ENCODE measurements at regions not wholly inside any gene's neighbourhood (a gene's known extent, or its start where the extent isn't known, plus 50 kb on each side); places are given as distances from the start of the nearest gene placed in this dataset.

GRCh38 chr18:42187611-42188380, 232.8 kb downstream of the PIK3C3 start:
- no peak for DNase-seq

- no peak for DNase-seq
These were observed 235.6 kb downstream of the PIK3C3 start for GRCh38 chr18:42190643-42191042.

GRCh38 chr18:42192251-42193248, 237.5 kb downstream of the PIK3C3 start:
- DNase-seq, result no peak

GRCh38 chr18:42196651-42197050, 241.6 kb downstream of the PIK3C3 start:
- DNase-seq, result no peak

GRCh38 chr18:42201137-42201536, 246.1 kb downstream of the PIK3C3 start:
- DNase-seq, result no peak

- no peak for DNase-seq
These were observed 256.2 kb downstream of the PIK3C3 start for GRCh38 chr18:42211201-42211600.

- DNase-seq, result no peak
These were observed 267.5 kb downstream of the PIK3C3 start for GRCh38 chr18:42222557-42222956.

GRCh38 chr18:42228581-42228980, 273.5 kb downstream of the PIK3C3 start:
- DNase-seq, result no peak

GRCh38 chr18:42229211-42230210, 274.5 kb downstream of the PIK3C3 start:
- no peak for DNase-seq

GRCh38 chr18:42230636-42231035, 275.6 kb downstream of the PIK3C3 start:
- no peak for DNase-seq

- DNase-seq, result no peak
These were observed 276.2 kb downstream of the PIK3C3 start for GRCh38 chr18:42231284-42231683.

GRCh38 chr18:42231796-42232195, 276.8 kb downstream of the PIK3C3 start:
- no peak for DNase-seq

- DNase-seq, result no peak
These were observed 278.9 kb downstream of the PIK3C3 start for GRCh38 chr18:42233908-42234307.

- DNase-seq, result no peak
These were observed 287.7 kb downstream of the PIK3C3 start for GRCh38 chr18:42242758-42243157.

GRCh38 chr18:42245137-42245536, 290.1 kb downstream of the PIK3C3 start:
- no peak for DNase-seq

GRCh38 chr18:42255908-42256765, 301.1 kb downstream of the PIK3C3 start:
- DNase-seq, result no peak

GRCh38 chr18:42258301-42258965, 303.4 kb downstream of the PIK3C3 start:
- DNase-seq, result no peak

GRCh38 chr18:42261731-42262130, 306.7 kb downstream of the PIK3C3 start:
- DNase-seq, result no peak

- no peak for DNase-seq
These were observed 309.5 kb downstream of the PIK3C3 start for GRCh38 chr18:42264497-42264896.

- DNase-seq, result no peak
These were observed 313.2 kb downstream of the PIK3C3 start for GRCh38 chr18:42268186-42268725.

- DNase-seq, result no peak
These were observed 313.8 kb downstream of the PIK3C3 start for GRCh38 chr18:42268798-42269197.
